RWPE2 (cell line): ENCODE measurements at regions not wholly inside any gene's neighbourhood (a gene's known extent, or its start where the extent isn't known, plus 50 kb on each side); places are given as distances from the start of the nearest gene placed in this dataset.
"Not testable (repeated sequence)": the region's sequence is repeated elsewhere in the genome, so short reads cannot be mapped to it uniquely, and the experiment has no call there.

Experiments used
- ATAC-seq: fragments of 200-7000 bp; cut with Tn5 transposase; 3 replicates; pipeline ENCODE4 v1.9.1; 2021; ENCODE audit warnings: low read depth
- DNase-seq: peaks from one replicate; pipeline ENCODE4 v3.0.0-alpha.2; 2020; ENCODE audit warnings: low spot score
- H3K27ac ChIP-seq: fragments of 450-650 bp; 2 replicates; pipeline ENCODE4 v1.5.1; 2017; ENCODE audit warnings: mild to moderate bottlenecking; ENCODE audit not compliant: poor library complexity, severe bottlenecking
- H3K27me3 ChIP-seq: fragments of 250-450 bp; sonication (Bioruptor Pico); 2 replicates; pipeline ENCODE4 v1.5.1; 2021; ENCODE audit warnings: mild to moderate bottlenecking, moderate library complexity; ENCODE audit not compliant: insufficient read depth, poor library complexity, severe bottlenecking
- H3K36me3 ChIP-seq: fragments of 250-450 bp; sonication (Bioruptor Pico); 2 replicates; pipeline ENCODE4 v1.5.1; 2020; ENCODE audit warnings: low read depth, mild to moderate bottlenecking, moderate library complexity
- H3K4me1 ChIP-seq: fragments of 250-450 bp; sonication (Bioruptor Pico); 2 replicates; pipeline ENCODE4 v1.5.1; 2021; ENCODE audit warnings: mild to moderate bottlenecking, moderate library complexity; ENCODE audit not compliant: insufficient read depth, poor library complexity, severe bottlenecking
- H3K4me3 ChIP-seq: fragments of 250-450 bp; sonication (Bioruptor Pico); 2 replicates; pipeline ENCODE4 v1.5.1; 2021; ENCODE audit warnings: mild to moderate bottlenecking, moderate library complexity; ENCODE audit not compliant: severe bottlenecking
- H3K9me3 ChIP-seq: fragments of 250-450 bp; sonication (Bioruptor Pico); 2 replicates; pipeline ENCODE4 v1.5.1; 2021; ENCODE audit warnings: mild to moderate bottlenecking, moderate library complexity; ENCODE audit not compliant: severe bottlenecking
- CTCF ChIP-seq: fragments of 450-650 bp; IDR thresholded peaks from one replicate; pipeline ENCODE4 v1.5.1; 2017; ENCODE audit warnings: mild to moderate bottlenecking, moderate library complexity; ENCODE audit not compliant: poor library complexity, severe bottlenecking

GRCh38 chr7:35931551-35931950, 130.7 kb downstream of the SEPTIN7 start:
- not testable (repeated sequence) for H3K27me3 ChIP-seq, H3K9me3 ChIP-seq, H3K36me3 ChIP-seq, DNase-seq, H3K4me1 ChIP-seq, H3K27ac ChIP-seq, ATAC-seq, H3K4me3 ChIP-seq

- not testable (repeated sequence) for H3K4me1 ChIP-seq, H3K27me3 ChIP-seq, H3K4me3 ChIP-seq, DNase-seq, H3K27ac ChIP-seq, H3K9me3 ChIP-seq, ATAC-seq, H3K36me3 ChIP-seq
Observed at GRCh38 chr7:35940695-35941094, 139.8 kb downstream of the SEPTIN7 start.

DNA sequence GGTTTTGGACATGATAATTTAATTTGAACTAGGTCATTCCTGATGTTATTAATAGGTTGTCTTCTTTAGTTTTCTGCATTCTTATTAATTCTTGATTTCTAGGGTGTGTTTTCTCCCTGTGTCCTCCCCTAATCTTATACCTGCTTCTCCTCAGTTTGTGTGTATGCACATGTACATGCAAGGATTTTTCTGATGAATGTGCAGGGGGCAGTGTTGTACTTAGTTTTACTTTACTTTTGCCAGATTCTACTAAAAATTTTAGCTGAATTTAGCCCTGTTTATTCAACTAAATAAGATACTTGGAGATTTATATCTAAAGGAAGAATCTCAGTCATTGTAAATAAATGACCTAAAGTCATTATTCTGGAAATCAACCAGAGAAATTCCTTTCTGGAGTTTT, 144.8 kb downstream of the SEPTIN7 start:
- H3K9me3 ChIP-seq, result not testable (repeated sequence)

DNA sequence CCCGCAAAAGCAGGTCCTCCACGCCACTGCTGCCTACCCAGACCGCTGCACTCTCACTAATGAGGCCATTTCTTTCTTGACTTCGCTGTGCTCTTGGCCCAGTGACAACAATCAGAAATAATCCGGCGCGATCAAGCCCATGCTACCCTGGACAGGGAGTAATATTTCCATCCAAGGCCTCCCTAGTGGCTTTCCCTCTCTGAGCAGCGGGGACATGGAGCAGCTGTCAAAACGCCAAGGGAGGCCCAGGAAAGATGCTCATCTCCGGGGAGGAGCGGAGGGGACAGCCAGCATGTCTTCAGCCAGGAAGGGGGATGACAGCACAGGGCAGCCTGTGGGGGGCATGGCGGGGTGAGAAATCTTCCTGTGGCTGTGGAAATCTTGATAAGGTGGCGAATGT, 154.9 kb downstream of the SEPTIN7 start:
- H3K27me3 ChIP-seq, DNase-seq, H3K9me3 ChIP-seq, H3K27ac ChIP-seq, H3K36me3 ChIP-seq, ATAC-seq, H3K4me1 ChIP-seq, H3K4me3 ChIP-seq: not testable (repeated sequence)

More for the DNA sequence above, 144.8 kb downstream of the SEPTIN7 start:
- ATAC-seq, DNase-seq, H3K27ac ChIP-seq, H3K4me1 ChIP-seq, H3K4me3 ChIP-seq, H3K27me3 ChIP-seq, H3K36me3 ChIP-seq: not testable (repeated sequence)
- TF ChIP-seq CTCF, result peak; percentile 10

DNA sequence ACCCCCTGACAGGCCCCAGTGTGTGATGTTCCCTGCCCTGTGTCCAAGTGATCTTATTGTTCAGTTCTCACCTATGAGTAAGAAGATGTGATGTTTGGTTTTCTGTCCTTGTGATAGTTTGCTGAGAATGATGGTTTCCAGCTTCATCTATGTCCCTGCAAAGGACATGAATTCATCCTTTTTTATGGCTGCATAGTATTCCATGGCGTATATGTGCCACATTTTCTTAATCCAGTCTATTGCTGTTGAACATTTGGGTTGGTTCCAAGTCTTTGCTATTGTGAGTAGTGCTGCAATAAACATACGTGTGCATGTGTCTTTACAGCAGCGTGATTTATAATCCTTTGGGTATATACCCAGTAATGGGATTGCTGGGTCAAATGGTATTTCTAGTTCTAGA, 156.1 kb downstream of the SEPTIN7 start:
- H3K4me3 ChIP-seq, H3K4me1 ChIP-seq, H3K27me3 ChIP-seq, ATAC-seq, DNase-seq, H3K27ac ChIP-seq, H3K9me3 ChIP-seq, H3K36me3 ChIP-seq: not testable (repeated sequence)

GRCh38 chr7:35961260-35961659, 160.4 kb downstream of the SEPTIN7 start:
- not testable (repeated sequence) for H3K4me3 ChIP-seq, H3K9me3 ChIP-seq, H3K27ac ChIP-seq, DNase-seq, H3K27me3 ChIP-seq, ATAC-seq, H3K36me3 ChIP-seq, H3K4me1 ChIP-seq

GRCh38 chr7:35962607-35963006, 161.8 kb downstream of the SEPTIN7 start:
- not testable (repeated sequence) for H3K4me3 ChIP-seq, H3K9me3 ChIP-seq, ATAC-seq, H3K4me1 ChIP-seq, DNase-seq, H3K27ac ChIP-seq, H3K36me3 ChIP-seq, H3K27me3 ChIP-seq

GRCh38 chr7:35967366-35968139, 166.7 kb downstream of the SEPTIN7 start:
- no peaks in the 10 kb centered on the region for H3K4me1 ChIP-seq
- TF ChIP-seq CTCF, result no peak
- no peaks in the 10 kb centered on the region for H3K27me3 ChIP-seq
- H3K27ac ChIP-seq, result no peak overlapping the region
- no peaks in the 10 kb centered on the region for H3K36me3 ChIP-seq
- no peaks in the 10 kb centered on the region for H3K9me3 ChIP-seq
- DNase-seq (no peak), ATAC-seq (no peak)
- H3K4me3 ChIP-seq, result no peak overlapping the region
